Thymus (tissue), 11 donors: ENCODE measurements at regions not wholly inside any gene's neighbourhood (a gene's known extent, or its start where the extent isn't known, plus 50 kb on each side); places are given as distances from the start of the nearest gene placed in this dataset.

ENCODE experiments used
- DNase-seq, 9 donors: peaks; one replicate each; pipeline ENCODE4 v3.0.0-alpha.2; 2013; ENCODE audit warnings: low spot score in 9 of 9, low read depth in 6 of 9, missing footprints in 1 of 9
- H3K27ac ChIP-seq, 2 donors: one replicate each; pipeline ENCODE4 v1.5.1; 2013; ENCODE audit warnings: control low read depth in 1 of 2, low read depth in 1 of 2, low read length in 1 of 2, mild to moderate bottlenecking in 1 of 2, moderate library complexity in 1 of 2
- H3K27me3 ChIP-seq, 2 donors: one replicate each; pipeline ENCODE4 v1.5.1; 2013; ENCODE audit warnings: low read length in 1 of 2; ENCODE audit not compliant: control insufficient read depth in 2 of 2, insufficient read depth in 1 of 2
- H3K36me3 ChIP-seq, 2 donors: one replicate each; pipeline ENCODE4 v1.5.1; 2013; ENCODE audit warnings: low read length in 1 of 2, mild to moderate bottlenecking in 1 of 2, moderate library complexity in 1 of 2; ENCODE audit not compliant: control insufficient read depth in 2 of 2, insufficient read depth in 2 of 2
- H3K4me1 ChIP-seq, 2 donors: one replicate each; pipeline ENCODE4 v1.5.1; 2013; ENCODE audit warnings: low read length in 2 of 2; ENCODE audit not compliant: control insufficient read depth in 2 of 2, insufficient read depth in 2 of 2
- H3K4me3 ChIP-seq, 2 donors: one replicate each; pipeline ENCODE4 v1.5.1; 2013; ENCODE audit warnings: low read length in 2 of 2, control low read depth in 1 of 2, mild to moderate bottlenecking in 1 of 2
- H3K9me3 ChIP-seq, 2 donors: one replicate each; pipeline ENCODE4 v1.5.1; 2013; ENCODE audit warnings: low read length in 1 of 2, mild to moderate bottlenecking in 1 of 2; ENCODE audit not compliant: control insufficient read depth in 2 of 2, insufficient read depth in 1 of 2
- WGBS: extraction: QIAGEN DNeasy Blood & Tissue Kit; methylation state at CpG from one replicate; pipeline ENCODE4 v1.1.7; 2013; 5-methylcytosine and 5-hydroxymethylcytosine counted together
- donor health status: healthy.

GRCh38 chr7:46297515-46297914, 376.4 kb upstream of the IGFBP3 start:
- Histone ChIP-seq H3K4me3 (no peak overlapping the region), H3K4me1 (no peaks in the 10 kb centered on the region), H3K27ac (no peak overlapping the region), H3K36me3 (no peaks in the 10 kb centered on the region), H3K9me3 (no peaks in the 10 kb centered on the region), H3K27me3 (no peaks in the 10 kb centered on the region)
- 96% methylated on average over 2 of the region's 2 CpGs for WGBS
- DNase-seq: no peak

- Histone ChIP-seq H3K4me1 (no peaks in the 10 kb centered on the region), H3K4me3 (no peak overlapping the region), H3K9me3 (no peaks in the 10 kb centered on the region), H3K36me3 (no peaks in the 10 kb centered on the region), H3K27ac (no peak overlapping the region), H3K27me3 (no peaks in the 10 kb centered on the region)
- DNase-seq: no peak
- WGBS: 97% methylated on average over 1 of the region's 1 CpG
These were observed 375.5 kb upstream of the IGFBP3 start for GRCh38 chr7:46296526-46296925.

GRCh38 chr7:46294381-46294780, 373.3 kb upstream of the IGFBP3 start:
- Histone ChIP-seq H3K4me1 (no peaks in the 10 kb centered on the region), H3K4me3 (no peak overlapping the region), H3K27me3 (no peaks in the 10 kb centered on the region), H3K36me3 (no peaks in the 10 kb centered on the region), H3K27ac (no peak overlapping the region), H3K9me3 (no peaks in the 10 kb centered on the region)
- no peak for DNase-seq
- WGBS: 90% methylated on average over 5 of the region's 5 CpGs

- H3K36me3 ChIP-seq: no peaks in the 10 kb centered on the region
- H3K4me3 ChIP-seq: no peak overlapping the region
- no peak overlapping the region for H3K27ac ChIP-seq
- no peaks in the 10 kb centered on the region for H3K27me3 ChIP-seq
- no peak for DNase-seq
- WGBS: 91% methylated on average over 7 of the region's 7 CpGs
- no peaks in the 10 kb centered on the region for H3K4me1 ChIP-seq
- no peaks in the 10 kb centered on the region for H3K9me3 ChIP-seq
These were observed 371.7 kb upstream of the IGFBP3 start for GRCh38 chr7:46292741-46293140.

GRCh38 chr7:46291601-46292150, 370.6 kb upstream of the IGFBP3 start:
- Histone ChIP-seq H3K36me3 (no peaks in the 10 kb centered on the region), H3K27me3 (no peaks in the 10 kb centered on the region), H3K9me3 (no peaks in the 10 kb centered on the region), H3K27ac (no peak overlapping the region), H3K4me3 (no peak overlapping the region), H3K4me1 (no peaks in the 10 kb centered on the region)
- no peak for DNase-seq
- 84% methylated on average over 4 of the region's 4 CpGs for WGBS

- Histone ChIP-seq H3K4me3 (no peak overlapping the region), H3K27me3 (no peaks in the 10 kb centered on the region), H3K27ac (no peak overlapping the region), H3K4me1 (no peaks in the 10 kb centered on the region), H3K9me3 (no peaks in the 10 kb centered on the region), H3K36me3 (no peaks in the 10 kb centered on the region)
- WGBS: 69% methylated on average over 5 of the region's 5 CpGs
- no peak for DNase-seq
These were observed 370.0 kb upstream of the IGFBP3 start for GRCh38 chr7:46291050-46291438.

- H3K9me3 ChIP-seq: no peaks in the 10 kb centered on the region
- no peaks in the 10 kb centered on the region for H3K27me3 ChIP-seq
- 84% methylated on average over 1 of the region's 1 CpG for WGBS
- no peak overlapping the region for H3K27ac ChIP-seq
- no peaks in the 10 kb centered on the region for H3K4me1 ChIP-seq
- H3K4me3 ChIP-seq: no peak overlapping the region
- no peak for DNase-seq
- no peaks in the 10 kb centered on the region for H3K36me3 ChIP-seq
These were observed 369.4 kb upstream of the IGFBP3 start for GRCh38 chr7:46290374-46291049.

- Histone ChIP-seq H3K9me3 (no peaks in the 10 kb centered on the region), H3K27me3 (no peaks in the 10 kb centered on the region)
- WGBS: 88% methylated on average over 3 of the region's 3 CpGs
These were observed 367.8 kb upstream of the IGFBP3 start for GRCh38 chr7:46288861-46289260.

GRCh38 chr7:46288010-46288409, 366.9 kb upstream of the IGFBP3 start:
- H3K4me1 ChIP-seq: no peaks in the 10 kb centered on the region
- no peak overlapping the region for H3K27ac ChIP-seq
- DNase-seq: no peak
- no peaks in the 10 kb centered on the region for H3K27me3 ChIP-seq
- H3K9me3 ChIP-seq: no peaks in the 10 kb centered on the region
- 91% methylated on average over 2 of the region's 2 CpGs for WGBS
- H3K36me3 ChIP-seq: no peaks in the 10 kb centered on the region
- no peak overlapping the region for H3K4me3 ChIP-seq

More at GRCh38 chr7:46288861-46289260, 367.8 kb upstream of the IGFBP3 start:
- Histone ChIP-seq H3K4me1 (no peaks in the 10 kb centered on the region), H3K27ac (no peak overlapping the region), H3K4me3 (no peak overlapping the region), H3K36me3 (no peaks in the 10 kb centered on the region)
- no peak for DNase-seq
